ENCODE measurements at regions not wholly inside any gene's neighbourhood (a gene's known extent, or its start where the extent isn't known, plus 50 kb on each side); places are given as distances from the start of the nearest gene placed in this dataset.

- TF ChIP-seq POLR2A (IDR thresholded peaks at IDR 0.05; ENCODE audit: low read length) (no peak), CEBPB (IDR thresholded peaks at IDR 0.05) (no peak), CHD4 (IDR thresholded peaks at IDR 0.05; ENCODE audit: borderline replicate concordance) (no peak), ELK1 (IDR thresholded peaks at IDR 0.05; ENCODE audit: low read depth, low read length) (no peak), RCOR1 (IDR thresholded peaks at IDR 0.05; ENCODE audit: low read depth, low read length) (no peak), NR3C1 (IDR thresholded peaks at IDR 0.05) (no peak), RFX5 (IDR thresholded peaks at IDR 0.05) (no peak), MAZ (IDR thresholded peaks at IDR 0.05; ENCODE audit: borderline replicate concordance, low read depth, low read length) (no peak), CTCF (IDR thresholded peaks at IDR 0.05) (no peak), MAFK (IDR thresholded peaks at IDR 0.05; ENCODE audit: partially characterized antibody) (no peak), CBX8 (IDR thresholded peaks at IDR 0.05) (no peak)
- TF ChIP-seq, protein P1, sequence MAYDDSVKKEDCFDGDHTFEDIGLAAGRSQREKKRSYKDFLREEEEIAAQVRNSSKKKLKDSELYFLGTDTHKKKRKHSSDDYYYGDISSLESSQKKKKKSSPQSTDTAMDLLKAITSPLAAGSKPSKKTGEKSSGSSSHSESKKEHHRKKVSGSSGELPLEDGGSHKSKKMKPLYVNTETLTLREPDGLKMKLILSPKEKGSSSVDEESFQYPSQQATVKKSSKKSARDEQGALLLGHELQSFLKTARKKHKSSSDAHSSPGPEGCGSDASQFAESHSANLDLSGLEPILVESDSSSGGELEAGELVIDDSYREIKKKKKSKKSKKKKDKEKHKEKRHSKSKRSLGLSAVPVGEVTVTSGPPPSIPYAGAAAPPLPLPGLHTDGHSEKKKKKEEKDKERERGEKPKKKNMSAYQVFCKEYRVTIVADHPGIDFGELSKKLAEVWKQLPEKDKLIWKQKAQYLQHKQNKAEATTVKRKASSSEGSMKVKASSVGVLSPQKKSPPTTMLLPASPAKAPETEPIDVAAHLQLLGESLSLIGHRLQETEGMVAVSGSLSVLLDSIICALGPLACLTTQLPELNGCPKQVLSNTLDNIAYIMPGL (CRISPR knock-in tag; IDR thresholded peaks at IDR 0.05; ENCODE audit: borderline replicate concordance) = no peak
These were observed 1062.1 kb upstream of the FANCL start for GRCh38 chr2:59303272-59303671.

Measured in A549 (cell line).